ENCODE measurements at regions not wholly inside any gene's neighbourhood (a gene's known extent, or its start where the extent isn't known, plus 50 kb on each side); places are given as distances from the start of the nearest gene placed in this dataset.

- TF ChIP-seq POLR2A (IDR thresholded peaks at IDR 0.05) (no peak), CTCF (IDR thresholded peaks at IDR 0.05) (peak in 1 of 4 experiments; percentile 41)
These were observed 119.9 kb upstream of the NDUFV2 start for GRCh38 chr18:8982416-8983183.

All from prostate gland (tissue), 2 donors.